A673 (cell line): ENCODE measurements at regions not wholly inside any gene's neighbourhood (a gene's known extent, or its start where the extent isn't known, plus 50 kb on each side); places are given as distances from the start of the nearest gene placed in this dataset.

Experiments used
- EZH2 ChIP-seq: fragments of 200-600 bp; sonication (generic); IDR thresholded peaks from 2 replicates; pipeline ENCODE4 v1.6.1; 2017; ENCODE audit warnings: borderline replicate concordance, low read depth, mild to moderate bottlenecking, mixed read lengths, antibody characterized with exemption, low read length; ENCODE audit not compliant: poor library complexity, severe bottlenecking
- TF ChIP-seq, protein P1 (sequence below): fragments of 300-800, 200-600 bp; sonication (generic); conservative IDR thresholded peaks from 2 replicates; pipeline ENCODE4 v1.5.1; 2017; ENCODE audit warnings: low read depth, mild to moderate bottlenecking, antibody characterized with exemption, low read length, moderate library complexity, mixed read lengths

DNA sequence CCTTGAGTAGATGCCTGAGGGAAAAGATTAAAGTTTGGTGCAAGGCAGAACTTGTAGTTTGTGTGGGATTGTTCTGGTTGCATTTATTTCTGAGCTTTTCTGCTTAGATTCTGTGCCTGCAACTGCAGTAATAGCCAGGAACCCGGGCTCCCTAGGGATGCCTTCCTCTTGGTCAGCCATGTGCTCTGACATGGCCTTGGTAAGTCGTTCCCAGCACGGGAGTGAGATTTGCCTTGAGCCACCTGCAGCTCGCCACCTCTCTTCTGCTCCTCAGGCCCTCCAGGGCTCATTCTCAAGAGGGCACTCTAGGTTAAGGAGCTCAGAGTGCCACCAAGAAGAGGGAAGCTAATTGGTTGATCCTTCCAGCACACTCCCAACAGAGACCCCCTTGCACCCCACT is 350.6 kb upstream of the MKI67 start:
- TF ChIP-seq, protein P1, sequence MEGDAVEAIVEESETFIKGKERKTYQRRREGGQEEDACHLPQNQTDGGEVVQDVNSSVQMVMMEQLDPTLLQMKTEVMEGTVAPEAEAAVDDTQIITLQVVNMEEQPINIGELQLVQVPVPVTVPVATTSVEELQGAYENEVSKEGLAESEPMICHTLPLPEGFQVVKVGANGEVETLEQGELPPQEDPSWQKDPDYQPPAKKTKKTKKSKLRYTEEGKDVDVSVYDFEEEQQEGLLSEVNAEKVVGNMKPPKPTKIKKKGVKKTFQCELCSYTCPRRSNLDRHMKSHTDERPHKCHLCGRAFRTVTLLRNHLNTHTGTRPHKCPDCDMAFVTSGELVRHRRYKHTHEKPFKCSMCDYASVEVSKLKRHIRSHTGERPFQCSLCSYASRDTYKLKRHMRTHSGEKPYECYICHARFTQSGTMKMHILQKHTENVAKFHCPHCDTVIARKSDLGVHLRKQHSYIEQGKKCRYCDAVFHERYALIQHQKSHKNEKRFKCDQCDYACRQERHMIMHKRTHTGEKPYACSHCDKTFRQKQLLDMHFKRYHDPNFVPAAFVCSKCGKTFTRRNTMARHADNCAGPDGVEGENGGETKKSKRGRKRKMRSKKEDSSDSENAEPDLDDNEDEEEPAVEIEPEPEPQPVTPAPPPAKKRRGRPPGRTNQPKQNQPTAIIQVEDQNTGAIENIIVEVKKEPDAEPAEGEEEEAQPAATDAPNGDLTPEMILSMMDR = no peak
- no peak for TF ChIP-seq EZH2
